Bone marrow (tissue), 2 donors: ENCODE measurements at regions not wholly inside any gene's neighbourhood (a gene's known extent, or its start where the extent isn't known, plus 50 kb on each side); places are given as distances from the start of the nearest gene placed in this dataset.

Source experiments
- DNase-seq, 2 donors: peaks; one replicate each; lab custom pipeline; 2025; lab: John Stamatoyannopoulos, UW

- DNase-seq: no peak
These were observed 621.0 kb upstream of the ADAMTS16 start for GRCh38 chr5:4518903-4519672.

- DNase-seq: no peak
These were observed 619.6 kb upstream of the ADAMTS16 start for GRCh38 chr5:4520559-4520958.

- DNase-seq: no peak
These were observed 617.1 kb upstream of the ADAMTS16 start for GRCh38 chr5:4523038-4523437.

GRCh38 chr5:4531756-4532704 lies 608.1 kb upstream of the ADAMTS16 start:
- no peak for DNase-seq

- no peak for DNase-seq
These were observed 607.4 kb upstream of the ADAMTS16 start for GRCh38 chr5:4532705-4533080.

GRCh38 chr5:4533457-4534105 lies 606.5 kb upstream of the ADAMTS16 start:
- DNase-seq: no peak

- no peak for DNase-seq
These were observed 602.6 kb upstream of the ADAMTS16 start for GRCh38 chr5:4537489-4537888.

- no peak for DNase-seq
These were observed 599.6 kb upstream of the ADAMTS16 start for GRCh38 chr5:4540375-4541173.

- no peak for DNase-seq
These were observed 598.8 kb upstream of the ADAMTS16 start for GRCh38 chr5:4541334-4541733.

GRCh38 chr5:4542145-4542778 lies 597.9 kb upstream of the ADAMTS16 start:
- no peak for DNase-seq

- DNase-seq: no peak
These were observed 596.0 kb upstream of the ADAMTS16 start for GRCh38 chr5:4544049-4544670.

- DNase-seq: no peak
These were observed 592.6 kb upstream of the ADAMTS16 start for GRCh38 chr5:4547547-4547946.

- no peak for DNase-seq
These were observed 591.8 kb upstream of the ADAMTS16 start for GRCh38 chr5:4548341-4548740.

- DNase-seq: no peak
These were observed 590.8 kb upstream of the ADAMTS16 start for GRCh38 chr5:4549351-4549750.

- DNase-seq: no peak
These were observed 589.1 kb upstream of the ADAMTS16 start for GRCh38 chr5:4551034-4551433.

GRCh38 chr5:4553130-4553529 lies 587.0 kb upstream of the ADAMTS16 start:
- DNase-seq: no peak

GRCh38 chr5:4553978-4554377 lies 586.2 kb upstream of the ADAMTS16 start:
- DNase-seq: no peak

GRCh38 chr5:4555725-4556285 lies 584.3 kb upstream of the ADAMTS16 start:
- no peak for DNase-seq

GRCh38 chr5:4561403-4561802 lies 578.7 kb upstream of the ADAMTS16 start:
- DNase-seq: no peak

GRCh38 chr5:4563400-4563799 lies 576.7 kb upstream of the ADAMTS16 start:
- no peak for DNase-seq
